Activated CD4-positive, alpha-beta T cell treated with anti-CD3 and anti-CD28 coated beads, Interleukin-2, amount 50 U/mL, for 16 hours (primary cell): ENCODE measurements at regions not wholly inside any gene's neighbourhood (a gene's known extent, or its start where the extent isn't known, plus 50 kb on each side); places are given as distances from the start of the nearest gene placed in this dataset.
"Not testable (repeated sequence)": the region's sequence is repeated elsewhere in the genome, so short reads cannot be mapped to it uniquely, and the experiment has no call there.

Experiments used
- DNase-seq: peaks from one replicate; pipeline ENCODE4 v3.0.0-alpha.2; 2020

GRCh38 chr9:15113288-15113687 is 193.7 kb downstream of the TTC39B start:
- DNase-seq: no peak

- DNase-seq: no peak
Observed at GRCh38 chr9:15111071-15111470, 195.9 kb downstream of the TTC39B start.

DNA sequence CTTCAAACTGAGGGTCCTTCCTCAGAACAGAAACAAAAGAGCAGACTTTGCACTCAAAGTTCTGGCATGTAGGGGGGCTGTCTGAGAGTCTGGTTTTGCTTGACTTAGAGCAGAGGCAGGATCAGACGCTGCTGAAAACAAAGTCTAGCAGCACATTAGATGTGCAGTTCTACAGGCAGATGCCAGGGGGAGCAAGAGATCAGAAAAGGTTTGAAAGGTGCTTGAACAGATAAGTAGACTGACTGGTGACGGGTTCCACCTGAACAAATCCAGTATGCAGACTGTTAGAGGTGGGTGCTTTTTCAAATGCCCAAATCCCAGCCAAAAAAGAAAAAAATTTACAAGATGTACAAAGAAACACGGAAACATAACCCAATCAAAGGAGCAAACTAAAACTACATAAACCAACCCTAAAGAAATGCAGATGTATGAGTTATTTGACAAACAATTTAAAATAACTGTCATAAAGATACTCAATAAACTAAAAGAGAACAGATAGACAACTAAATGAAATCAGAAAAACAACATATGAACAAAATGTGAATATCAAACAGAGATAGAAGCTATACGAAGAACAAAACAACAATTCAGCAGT is 194.7 kb upstream of the FREM1 start:
- peak; percentile 52 for DNase-seq

- no peak for DNase-seq
Observed at GRCh38 chr9:15103290-15103689, 193.1 kb upstream of the FREM1 start.

GRCh38 chr9:15101095-15101494 is 190.9 kb upstream of the FREM1 start:
- no peak for DNase-seq

DNA sequence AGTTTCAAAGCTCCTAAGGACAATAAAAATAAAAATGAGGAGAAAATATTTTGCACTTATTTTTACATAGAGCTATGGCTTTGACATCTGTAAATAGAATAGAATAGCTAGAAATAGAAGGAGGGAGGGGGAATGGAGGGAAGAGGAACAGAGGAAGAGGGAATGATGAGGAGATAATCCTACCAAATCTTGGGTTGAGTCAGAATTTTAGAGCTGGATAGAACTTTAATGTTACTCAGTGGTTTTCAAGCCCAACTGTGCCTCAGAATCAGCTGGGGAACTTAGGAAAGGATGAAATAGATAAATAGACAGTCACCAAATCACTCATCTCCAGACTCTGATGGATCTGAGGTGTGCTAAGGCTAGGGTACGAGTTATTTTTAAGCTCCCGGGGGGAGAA is 190.3 kb upstream of the FREM1 start:
- no peak for DNase-seq

- DNase-seq: no peak
Observed at GRCh38 chr9:15096972-15097371, 186.7 kb upstream of the FREM1 start.

GRCh38 chr9:15086778-15087324 is 176.6 kb upstream of the FREM1 start:
- no peak for DNase-seq

GRCh38 chr9:15086156-15086763 is 176.0 kb upstream of the FREM1 start:
- DNase-seq: no peak

GRCh38 chr9:15081021-15081753 is 171.0 kb upstream of the FREM1 start:
- no peak for DNase-seq

- no peak for DNase-seq
Observed at GRCh38 chr9:15080401-15080800, 170.2 kb upstream of the FREM1 start.

DNA sequence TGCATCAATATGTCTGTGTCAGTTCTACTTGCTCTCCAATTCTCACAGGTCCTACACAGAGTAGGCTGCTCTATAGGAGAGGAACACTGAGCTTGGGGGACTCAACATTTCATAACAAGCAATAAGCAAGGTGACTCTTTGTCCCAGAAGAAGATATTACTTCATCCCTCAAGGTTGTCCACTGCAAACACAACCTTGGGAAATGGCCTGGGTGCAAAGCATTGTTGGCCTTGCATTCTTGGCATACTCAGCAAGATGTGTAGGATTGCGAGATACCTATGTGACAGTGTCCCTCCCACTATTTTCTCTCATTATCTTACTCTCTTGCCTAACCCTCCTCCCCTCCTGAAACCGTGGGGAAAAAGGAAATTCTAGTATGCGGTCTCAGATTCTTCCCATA is 169.8 kb upstream of the FREM1 start:
- no peak for DNase-seq

DNA sequence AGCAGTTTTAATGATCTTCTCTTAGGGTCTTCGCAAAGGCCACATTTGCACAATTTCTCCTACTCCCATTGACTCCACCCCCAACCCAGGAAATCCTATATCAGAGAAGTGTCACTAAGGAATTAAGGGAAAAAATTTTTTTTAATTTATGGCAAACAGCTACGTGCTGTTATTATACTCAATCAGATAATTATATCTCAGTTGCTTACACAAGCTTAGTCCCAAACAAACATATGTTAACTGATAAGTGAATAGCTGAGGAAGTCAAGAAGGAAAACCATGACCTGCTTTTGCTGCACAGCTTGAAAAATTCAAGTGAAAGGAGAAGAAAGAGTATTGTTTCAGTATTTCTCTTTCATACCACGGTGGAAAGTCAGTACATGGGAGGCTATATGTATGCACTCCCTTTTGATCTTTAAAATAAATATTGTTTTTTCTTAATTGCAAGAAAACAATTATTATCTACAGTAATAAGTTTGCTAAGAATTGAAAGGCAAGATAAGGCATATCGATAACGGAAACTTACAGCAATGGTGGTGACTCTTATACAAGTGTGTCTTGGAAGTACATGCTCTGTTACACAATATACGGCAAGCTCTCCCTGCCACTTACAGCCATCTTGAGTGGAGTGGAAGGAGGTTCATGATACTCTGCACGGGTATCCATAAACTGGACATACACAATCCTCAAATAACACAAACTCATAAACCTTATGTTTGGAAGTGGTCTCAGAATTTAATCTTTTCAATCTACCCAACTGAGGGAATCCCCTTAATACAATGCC is 167.9 kb upstream of the FREM1 start:
- no peak for DNase-seq

DNA sequence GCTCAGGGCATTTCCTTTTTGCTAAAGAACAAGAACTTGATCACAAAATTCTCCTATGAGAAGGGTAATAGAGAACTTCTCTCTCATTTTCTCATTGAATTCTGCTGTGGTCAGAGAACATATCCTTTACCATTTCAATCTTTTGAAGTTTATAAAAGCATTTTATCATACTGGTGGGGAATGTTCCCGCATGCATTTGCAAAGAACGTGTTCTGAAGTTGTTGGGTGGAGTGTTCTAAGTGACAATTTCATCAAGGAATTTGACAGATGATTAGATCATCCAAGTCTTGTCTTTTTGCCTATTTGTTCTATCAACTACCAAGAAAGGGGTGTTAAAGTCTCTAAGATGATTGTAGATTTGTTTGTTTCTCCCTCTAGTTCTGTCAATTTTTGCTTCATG is 163.4 kb upstream of the FREM1 start:
- DNase-seq: no peak

- no peak for DNase-seq
Observed at GRCh38 chr9:15070716-15071115, 160.5 kb upstream of the FREM1 start.

- no peak for DNase-seq
Observed at GRCh38 chr9:15069106-15069505, 158.9 kb upstream of the FREM1 start.

DNA sequence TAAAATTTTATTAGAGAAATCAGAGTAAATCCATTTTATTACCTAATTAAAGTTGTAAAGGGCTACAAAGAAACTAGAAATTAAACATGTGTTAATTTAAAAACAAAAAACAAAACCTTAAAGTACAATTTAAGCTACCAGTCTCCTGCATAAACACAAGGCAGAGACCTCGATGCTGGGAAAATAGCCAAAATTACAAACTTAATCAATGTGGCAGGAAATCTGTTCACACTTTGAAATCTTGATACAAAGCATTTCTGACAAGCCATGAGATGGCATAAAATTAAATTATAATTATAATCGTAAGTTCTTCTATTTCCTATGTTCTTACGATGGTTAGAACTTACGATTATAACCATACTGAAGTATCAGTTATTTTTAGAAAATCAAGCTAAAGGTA is 158.0 kb upstream of the FREM1 start:
- no peak for DNase-seq

- DNase-seq: no peak
Observed at GRCh38 chr9:15059003-15059402, 148.8 kb upstream of the FREM1 start.

DNA sequence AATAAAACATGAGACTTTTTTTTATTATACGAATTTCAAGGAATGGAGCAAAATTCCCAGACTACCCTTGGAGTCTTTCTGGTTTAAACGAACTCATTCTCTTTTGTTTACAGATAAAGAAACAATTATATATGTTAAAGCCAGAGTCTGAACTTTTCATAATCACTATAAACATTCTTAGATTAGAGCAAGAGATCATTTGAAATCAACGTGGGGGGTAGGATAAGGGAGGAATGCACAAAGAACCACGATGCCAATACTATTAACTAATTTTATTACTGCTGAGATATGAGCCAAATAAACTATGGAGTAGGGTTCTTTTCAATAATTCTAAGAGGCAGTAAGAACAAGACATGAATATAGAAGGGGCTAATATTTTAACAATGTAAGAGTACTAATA is 148.0 kb upstream of the FREM1 start:
- DNase-seq: no peak

DNA sequence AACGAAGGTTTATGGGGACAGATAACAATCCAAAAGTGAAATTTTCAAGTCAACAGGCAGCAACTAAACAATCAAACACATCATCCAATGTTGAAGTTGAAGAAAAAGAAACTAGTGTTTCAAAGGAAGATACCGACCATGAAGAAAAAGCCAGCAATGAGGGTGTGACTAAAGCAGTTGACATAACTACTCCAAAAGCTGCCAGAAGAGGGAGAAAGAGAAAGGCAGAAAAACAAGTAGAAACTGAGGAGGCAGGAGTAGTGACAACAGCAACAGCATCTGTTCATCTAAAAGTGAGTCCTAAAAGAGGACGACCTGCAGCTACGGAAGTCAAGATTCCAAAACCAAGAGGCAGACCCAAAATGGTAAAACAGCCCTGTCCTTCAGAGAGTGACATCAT is 145.1 kb upstream of the FREM1 start:
- DNase-seq: not testable (repeated sequence)

GRCh38 chr9:15048772-15049171 is 138.5 kb upstream of the FREM1 start:
- no peak for DNase-seq

- DNase-seq: no peak
Observed at GRCh38 chr9:15047028-15047551, 136.9 kb upstream of the FREM1 start.

- no peak for DNase-seq
Observed at GRCh38 chr9:15033316-15033715, 123.1 kb upstream of the FREM1 start.
